Loucy (cell line): ENCODE measurements at regions not wholly inside any gene's neighbourhood (a gene's known extent, or its start where the extent isn't known, plus 50 kb on each side); places are given as distances from the start of the nearest gene placed in this dataset.
A peak's percentile ranks its signal among the peaks of the same experiment; 100 is the strongest.

Experiments
- H2AFZ ChIP-seq: fragments of 200-600 bp; sonication (generic); 2 replicates; pipeline ENCODE4 v1.6.0; 2016; ENCODE audit warnings: antibody characterized with exemption, mild to moderate bottlenecking, low read length, moderate library complexity
- H3F3A ChIP-seq: fragments of 200-600 bp; 2 replicates; pipeline ENCODE4 v1.6.0; 2016; ENCODE audit warnings: antibody characterized with exemption, low read depth, mild to moderate bottlenecking
- H3K27me3 ChIP-seq: fragments of 200-600 bp; sonication (generic); 2 replicates; pipeline ENCODE4 v1.6.1; 2014; ENCODE audit warnings: low read length, mild to moderate bottlenecking; ENCODE audit not compliant: insufficient read depth, poor library complexity, severe bottlenecking
- H3K36me3 ChIP-seq: fragments of 200-600 bp; sonication (generic); 2 replicates; pipeline ENCODE4 v1.6.1; 2016; ENCODE audit warnings: low read length; ENCODE audit not compliant: insufficient read depth
- H3K4me1 ChIP-seq: fragments of 200-600 bp; sonication (generic); 2 replicates; pipeline ENCODE4 v1.5.1; 2014; ENCODE audit warnings: low read length, mild to moderate bottlenecking; ENCODE audit not compliant: insufficient read depth, poor library complexity, severe bottlenecking
- H3K4me2 ChIP-seq: fragments of 200-600 bp; sonication (generic); 2 replicates; pipeline ENCODE4 v1.6.0; 2014; ENCODE audit warnings: antibody characterized with exemption, low read length, low read depth, mild to moderate bottlenecking; ENCODE audit not compliant: poor library complexity, severe bottlenecking
- H3K4me3 ChIP-seq: fragments of 200-600 bp; sonication (generic); 2 replicates; pipeline ENCODE4 v1.5.1; 2014; ENCODE audit warnings: low read length, mild to moderate bottlenecking, mixed read lengths; ENCODE audit not compliant: poor library complexity, severe bottlenecking
- H3K79me2 ChIP-seq: fragments of 200-600 bp; sonication (generic); 2 replicates; pipeline ENCODE4 v1.6.1; 2014; ENCODE audit warnings: low read length; ENCODE audit not compliant: insufficient read depth
- H3K9ac ChIP-seq: fragments of 200-600 bp; sonication (generic); 2 replicates; pipeline ENCODE4 v1.6.0; 2014; ENCODE audit warnings: mild to moderate bottlenecking, low read depth, low read length, moderate library complexity; ENCODE audit not compliant: poor library complexity, severe bottlenecking
- H3K9me2 ChIP-seq: fragments of 200-600 bp; sonication (generic); replicated peaks from 2 replicates; pipeline ENCODE4 v1.6.1; 2016; ENCODE audit warnings: low read depth, low read length, mixed read lengths
- H3K9me3 ChIP-seq: fragments of 200-600 bp; sonication (generic); 2 replicates; pipeline ENCODE4 v1.6.1; 2014; ENCODE audit warnings: mild to moderate bottlenecking, antibody characterized with exemption, low read length, low read depth; ENCODE audit not compliant: insufficient read depth
- H4K20me1 ChIP-seq: fragments of 200-600 bp; sonication (generic); 2 replicates; pipeline ENCODE4 v1.6.0; 2014; ENCODE audit warnings: antibody characterized with exemption, low read length, mild to moderate bottlenecking; ENCODE audit not compliant: insufficient read depth, poor library complexity, severe bottlenecking
- CTCF ChIP-seq: fragments of 200-600 bp; sonication (generic); conservative IDR thresholded peaks from 2 replicates; pipeline ENCODE4 v1.5.1; 2014; ENCODE audit warnings: mild to moderate bottlenecking, antibody characterized with exemption, low read length
- EZH2phosphoT487 ChIP-seq: fragments of 200-600 bp; IDR thresholded peaks from 2 replicates; pipeline ENCODE4 v1.6.1; 2018; ENCODE audit warnings: antibody characterized with exemption, mild to moderate bottlenecking, moderate library complexity, borderline replicate concordance

DNA sequence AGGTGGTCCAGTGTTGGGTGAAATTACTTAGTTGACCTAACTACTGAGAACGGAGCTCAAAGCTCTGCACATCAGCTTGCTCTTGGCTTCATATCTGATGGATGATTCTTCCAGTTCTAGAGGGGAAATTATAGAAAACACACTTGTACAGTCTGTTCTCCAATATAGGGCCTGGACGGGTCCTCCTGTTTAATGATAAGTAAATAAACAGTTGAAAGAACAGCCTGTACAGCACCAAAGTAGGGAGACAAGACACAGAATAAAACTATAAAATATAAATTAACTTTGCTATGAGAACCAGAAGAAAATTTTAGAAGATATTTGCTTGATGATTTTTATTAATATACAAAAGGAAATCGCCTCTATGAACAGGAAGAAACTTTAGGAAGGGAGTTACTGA is 271.7 kb downstream of the STK31 start:
- Histone ChIP-seq H3K9me2 (no peaks in the 10 kb centered on the region), H3F3A (no peaks in the 10 kb centered on the region), H3K4me3 (no peak overlapping the region), H3K4me2 (no peak overlapping the region), H3K9ac (no peak overlapping the region), H3K27me3 (no peaks in the 10 kb centered on the region), H4K20me1 (no peaks in the 10 kb centered on the region), H3K36me3 (no peaks in the 10 kb centered on the region), H3K4me1 (peaks cover 9% of the 10 kb centered on the region), H3K9me3 (peaks cover 10% of the 10 kb centered on the region; the same call in 1 of the 2 replicates), H3K79me2 (no peaks in the 10 kb centered on the region), H2AFZ (no peak overlapping the region)
- TF ChIP-seq CTCF (no peak), EZH2phosphoT487 (no peak)

GRCh38 chr7:24005517-24005916 is 278.5 kb upstream of the NPY start:
- Histone ChIP-seq H3K4me3 (no peak overlapping the region), H3F3A (no peaks in the 10 kb centered on the region), H2AFZ (no peak overlapping the region), H3K9ac (no peak overlapping the region), H4K20me1 (no peaks in the 10 kb centered on the region), H3K4me1 (no peaks in the 10 kb centered on the region), H3K9me3 (no peaks in the 10 kb centered on the region), H3K9me2 (no peaks in the 10 kb centered on the region), H3K27me3 (no peaks in the 10 kb centered on the region), H3K36me3 (no peaks in the 10 kb centered on the region), H3K79me2 (no peaks in the 10 kb centered on the region), H3K4me2 (no peak overlapping the region)
- TF ChIP-seq EZH2phosphoT487 (no peak), CTCF (peak; percentile 51)

GRCh38 chr7:24010495-24010894 is 273.5 kb upstream of the NPY start:
- Histone ChIP-seq H3K4me2 (no peak overlapping the region), H3K9ac (no peak overlapping the region), H3K9me2 (no peaks in the 10 kb centered on the region), H3K4me1 (no peaks in the 10 kb centered on the region), H2AFZ (no peak overlapping the region), H3K36me3 (no peaks in the 10 kb centered on the region), H3K9me3 (no peaks in the 10 kb centered on the region), H3K27me3 (no peaks in the 10 kb centered on the region), H3K79me2 (no peaks in the 10 kb centered on the region), H3K4me3 (no peak overlapping the region), H3F3A (no peaks in the 10 kb centered on the region), H4K20me1 (no peaks in the 10 kb centered on the region)
- TF ChIP-seq CTCF (no peak), EZH2phosphoT487 (no peak)
